NCI-H2081 (cell line): ENCODE measurements at regions not wholly inside any gene's neighbourhood (a gene's known extent, or its start where the extent isn't known, plus 50 kb on each side); places are given as distances from the start of the nearest gene placed in this dataset.

ENCODE experiments used
- DNase-seq, 2 experiments: peaks; one replicate each; lab custom pipeline; 2025; lab: John Stamatoyannopoulos, UW

DNA sequence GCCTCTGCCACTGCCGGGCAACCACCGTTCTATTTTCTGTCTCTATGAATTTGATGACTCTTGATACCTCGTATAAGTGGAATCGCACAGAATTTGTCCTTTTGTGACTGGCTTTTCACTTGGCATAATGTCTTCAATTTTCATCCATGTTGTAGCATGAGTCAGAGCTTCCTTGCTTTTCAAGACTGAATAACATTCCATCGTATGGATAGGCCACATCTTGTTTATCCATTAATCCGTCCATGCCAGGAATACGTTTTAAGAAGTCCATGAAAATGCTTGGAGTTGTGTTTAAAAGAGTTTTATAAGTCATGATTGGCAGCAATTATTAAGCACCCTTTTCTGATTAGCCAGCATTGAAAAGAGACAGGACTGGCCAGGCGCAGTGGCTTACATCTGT lies 53.6 kb upstream of the CLDN10 start:
- DNase-seq, result no peak

DNA sequence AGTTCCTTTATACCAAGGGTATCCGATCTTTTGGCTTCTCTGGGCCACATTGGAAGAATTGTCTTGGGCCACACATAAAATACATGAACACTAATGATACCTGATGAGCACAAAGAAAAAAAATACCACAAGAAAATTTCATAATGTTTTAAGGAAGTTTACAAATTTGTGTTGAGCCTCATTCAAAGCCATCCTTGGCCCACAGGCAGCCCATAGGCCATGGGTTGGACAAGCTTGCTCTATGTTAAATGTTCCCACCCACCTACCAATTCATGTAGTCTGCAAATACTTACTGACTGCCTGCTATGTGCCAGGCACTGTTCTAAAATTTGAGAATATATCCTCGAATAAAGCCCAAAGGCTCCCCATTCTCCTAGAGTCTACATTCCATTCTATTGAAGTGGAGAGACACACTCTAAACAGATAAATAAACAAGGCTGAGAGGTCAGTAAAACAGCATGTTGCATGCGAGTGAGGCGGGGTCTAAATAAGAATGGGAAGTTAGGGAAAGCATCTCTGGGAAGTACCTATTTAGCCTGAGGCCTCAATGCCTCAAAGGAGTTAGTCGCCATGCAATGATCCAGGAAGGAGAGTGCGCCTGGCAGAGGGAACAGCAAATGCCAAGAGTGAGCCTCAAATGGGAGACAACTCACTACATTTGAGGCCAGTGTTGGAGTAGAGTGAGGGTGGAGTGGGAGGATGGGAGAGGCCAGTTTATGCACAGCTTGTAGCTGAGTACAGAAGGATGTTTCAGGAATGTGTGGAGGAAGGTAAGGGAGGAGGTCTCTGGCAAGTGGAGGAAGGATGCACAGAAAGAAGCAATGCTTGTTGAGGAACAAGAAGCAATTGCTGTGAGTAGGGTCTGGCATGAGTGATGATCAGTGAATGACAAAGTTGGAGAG lies 52.5 kb upstream of the CLDN10 start:
- DNase-seq, result no peak

DNA sequence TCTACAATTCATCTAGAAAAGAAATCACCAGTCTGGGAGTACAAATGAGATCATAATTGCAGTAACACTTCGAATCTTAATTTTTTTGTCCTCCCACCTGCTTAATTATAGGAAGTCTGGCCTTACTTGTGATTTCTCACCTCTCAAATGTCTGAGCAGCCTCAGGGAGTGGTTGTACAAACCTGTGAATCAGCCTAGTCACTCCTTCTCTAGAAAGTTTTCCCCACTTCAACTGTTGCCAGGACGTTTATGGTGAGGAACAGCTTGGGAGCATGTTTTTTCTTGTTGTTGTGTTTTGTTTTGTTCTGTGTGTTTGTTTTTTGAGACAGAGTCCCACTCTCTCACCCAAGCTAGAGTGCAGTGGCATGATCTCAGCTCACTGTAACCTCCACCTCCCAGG lies 50.3 kb upstream of the CLDN10 start:
- DNase-seq, result no peak
